IMR-90 (cell line): ENCODE measurements at regions not wholly inside any gene's neighbourhood (a gene's known extent, or its start where the extent isn't known, plus 50 kb on each side); places are given as distances from the start of the nearest gene placed in this dataset.

Experiments
- BHLHE40 ChIP-seq: fragments of 150-350 bp; IDR thresholded peaks from 2 replicates; pipeline ENCODE4 v1.6.1; 2016; ENCODE audit warnings: mild to moderate bottlenecking, low read depth, low read length
- CEBPB ChIP-seq: IDR thresholded peaks from 2 replicates; pipeline ENCODE4 v1.6.1; 2012; ENCODE audit warnings: low read depth, low read length, improper control_type of control experiment
- NFE2L2 ChIP-seq: fragments of 150-350 bp; IDR thresholded peaks from 2 replicates; pipeline ENCODE4 v1.6.1; 2016; ENCODE audit warnings: low read depth, mild to moderate bottlenecking, low read length
- SMC3 ChIP-seq: fragments of 150-350 bp; IDR thresholded peaks from 2 replicates; pipeline ENCODE4 v1.6.1; 2016; ENCODE audit warnings: low read depth, mild to moderate bottlenecking, antibody characterized with exemption, low read length, moderate library complexity
- TF ChIP-seq, protein P1 (sequence below): fragments of 150-350 bp; IDR thresholded peaks from 2 replicates; pipeline ENCODE4 v1.6.1; 2017; ENCODE audit warnings: mild to moderate bottlenecking, antibody characterized with exemption, low read length, low read depth
- TF ChIP-seq, protein P2 (sequence below): conservative IDR thresholded peaks from 2 replicates; pipeline ENCODE4 v1.5.1; 2012; ENCODE audit warnings: mild to moderate bottlenecking, low read depth, low read length, improper control_type of control experiment

DNA sequence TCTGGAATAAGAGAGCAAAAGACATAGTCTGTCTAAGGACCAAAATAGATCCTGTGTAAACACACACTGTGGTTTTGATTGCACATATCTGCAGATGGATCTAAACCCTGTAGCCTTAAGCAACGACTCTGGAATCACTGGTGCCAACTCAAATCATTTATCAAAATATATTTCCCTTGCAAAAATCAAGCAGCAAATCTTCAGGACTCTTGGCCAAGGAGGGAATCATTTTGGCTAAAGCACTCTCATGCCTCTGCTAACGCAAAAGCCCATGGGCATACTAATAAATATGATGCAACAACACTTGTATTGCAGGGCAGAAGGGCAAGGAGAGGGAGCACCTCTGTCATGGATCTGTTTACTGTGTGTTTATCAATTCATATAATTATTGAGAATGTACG lies 155.4 kb upstream of the DUSP10 start:
- TF ChIP-seq, protein P1, sequence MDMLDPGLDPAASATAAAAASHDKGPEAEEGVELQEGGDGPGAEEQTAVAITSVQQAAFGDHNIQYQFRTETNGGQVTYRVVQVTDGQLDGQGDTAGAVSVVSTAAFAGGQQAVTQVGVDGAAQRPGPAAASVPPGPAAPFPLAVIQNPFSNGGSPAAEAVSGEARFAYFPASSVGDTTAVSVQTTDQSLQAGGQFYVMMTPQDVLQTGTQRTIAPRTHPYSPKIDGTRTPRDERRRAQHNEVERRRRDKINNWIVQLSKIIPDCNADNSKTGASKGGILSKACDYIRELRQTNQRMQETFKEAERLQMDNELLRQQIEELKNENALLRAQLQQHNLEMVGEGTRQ: no peak
- TF ChIP-seq BHLHE40: no peak
- no peak for TF ChIP-seq NFE2L2
- TF ChIP-seq, protein P2, sequence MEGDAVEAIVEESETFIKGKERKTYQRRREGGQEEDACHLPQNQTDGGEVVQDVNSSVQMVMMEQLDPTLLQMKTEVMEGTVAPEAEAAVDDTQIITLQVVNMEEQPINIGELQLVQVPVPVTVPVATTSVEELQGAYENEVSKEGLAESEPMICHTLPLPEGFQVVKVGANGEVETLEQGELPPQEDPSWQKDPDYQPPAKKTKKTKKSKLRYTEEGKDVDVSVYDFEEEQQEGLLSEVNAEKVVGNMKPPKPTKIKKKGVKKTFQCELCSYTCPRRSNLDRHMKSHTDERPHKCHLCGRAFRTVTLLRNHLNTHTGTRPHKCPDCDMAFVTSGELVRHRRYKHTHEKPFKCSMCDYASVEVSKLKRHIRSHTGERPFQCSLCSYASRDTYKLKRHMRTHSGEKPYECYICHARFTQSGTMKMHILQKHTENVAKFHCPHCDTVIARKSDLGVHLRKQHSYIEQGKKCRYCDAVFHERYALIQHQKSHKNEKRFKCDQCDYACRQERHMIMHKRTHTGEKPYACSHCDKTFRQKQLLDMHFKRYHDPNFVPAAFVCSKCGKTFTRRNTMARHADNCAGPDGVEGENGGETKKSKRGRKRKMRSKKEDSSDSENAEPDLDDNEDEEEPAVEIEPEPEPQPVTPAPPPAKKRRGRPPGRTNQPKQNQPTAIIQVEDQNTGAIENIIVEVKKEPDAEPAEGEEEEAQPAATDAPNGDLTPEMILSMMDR: no peak
- TF ChIP-seq SMC3: no peak
- TF ChIP-seq CEBPB: peak; percentile 74
